A549 (cell line): ENCODE measurements at regions not wholly inside any gene's neighbourhood (a gene's known extent, or its start where the extent isn't known, plus 50 kb on each side); places are given as distances from the start of the nearest gene placed in this dataset.

Experiments
- CEBPB ChIP-seq, 2 experiments: fragments of >200 bp in 1 of 2; sonication (Bioruptor Twin) in 1 of 2; formaldehyde crosslinking in 1 of 2; IDR thresholded peaks; 2 replicates each; pipeline ENCODE4 v1.6.1; 2012 to 2016
- CHD2 ChIP-seq: fragments of 150-350 bp; IDR thresholded peaks from 2 replicates; pipeline ENCODE4 v1.6.1; 2014; ENCODE audit warnings: low read length; ENCODE audit not compliant: partially characterized antibody
- CTCF ChIP-seq: fragments of >200 bp; sonication (Bioruptor Twin); formaldehyde crosslinking; IDR thresholded peaks from 3 replicates; pipeline ENCODE4 v1.5.1; 2016
- EP300 ChIP-seq, 2 experiments: fragments of >200 bp; sonication (Bioruptor Twin); formaldehyde crosslinking; IDR thresholded peaks; 2 replicates in 1 of 2; 3 replicates in 1 of 2; pipeline ENCODE4 v1.6.1; 2016 to 2017
- ESRRA ChIP-seq: fragments of 150-350 bp; IDR thresholded peaks from 2 replicates; pipeline ENCODE4 v1.6.1; 2014; ENCODE audit warnings: mild to moderate bottlenecking, low read length, borderline replicate concordance
- FOSL2 ChIP-seq, 2 experiments: fragments of 450-650 bp in 1 of 2; fragments of >200 bp in 1 of 2; sonication (Bioruptor Twin) in 1 of 2; formaldehyde crosslinking; IDR thresholded peaks; 2 replicates each; pipeline versions ENCODE4 v1.5.0 to v1.6.1; 2016 to 2020; ENCODE audit warnings: mild to moderate bottlenecking in 1 of 2, moderate library complexity in 1 of 2
- HOXA7 ChIP-seq: fragments of 250-450 bp; sonication (Bioruptor Pico); IDR thresholded peaks from 2 replicates; pipeline ENCODE4 v1.5.0; 2020; ENCODE audit warnings: mild to moderate bottlenecking, moderate library complexity
- JUNB ChIP-seq: fragments of >200 bp; sonication (Bioruptor Twin); formaldehyde crosslinking; IDR thresholded peaks from 2 replicates; pipeline ENCODE4 v1.6.1; 2016
- MAFK ChIP-seq: fragments of 450-650 bp; IDR thresholded peaks from 2 replicates; pipeline ENCODE4 v1.6.1; 2014; ENCODE audit not compliant: partially characterized antibody
- POLR2A ChIP-seq: IDR thresholded peaks from 2 replicates; pipeline ENCODE4 v1.6.1; 2012; ENCODE audit warnings: mild to moderate bottlenecking, low read length
- RAD21 ChIP-seq, 2 experiments: fragments of >200 bp in 1 of 2; sonication (Bioruptor Twin) in 1 of 2; formaldehyde crosslinking in 1 of 2; IDR thresholded peaks in 1 of 2; conservative IDR thresholded peaks in 1 of 2; 2 replicates in 1 of 2; 3 replicates in 1 of 2; pipeline ENCODE4 v1.6.1; 2012 to 2018; ENCODE audit warnings: inconsistent platforms in 1 of 2
- REST ChIP-seq: fragments of 200-600 bp; sonication (generic); IDR thresholded peaks from 2 replicates; pipeline ENCODE4 v1.6.1; 2016; ENCODE audit warnings: antibody characterized with exemption, mild to moderate bottlenecking, moderate library complexity
- SREBF2 ChIP-seq: fragments of 450-650 bp; IDR thresholded peaks from 2 replicates; pipeline ENCODE4 v1.6.1; 2014; ENCODE audit warnings: mild to moderate bottlenecking, moderate library complexity

GRCh38 chr5:101327816-101328215 lies 424.7 kb upstream of the ST8SIA4 start:
- TF ChIP-seq SREBF2 = no peak
- no peak for TF ChIP-seq REST
- no peak for TF ChIP-seq EP300 (IDR thresholded peaks at IDR 0.05)
- no peak for TF ChIP-seq MAFK
- no peak for TF ChIP-seq JUNB
- TF ChIP-seq CEBPB (IDR thresholded peaks at IDR 0.05) = no peak
- no peak for TF ChIP-seq POLR2A
- no peak for TF ChIP-seq RAD21 (conservative IDR thresholded peaks at IDR 0.05 in 1 of 2, IDR thresholded peaks at IDR 0.05 in 1 of 2)
- TF ChIP-seq CTCF = no peak
- no peak for TF ChIP-seq FOSL2 (IDR thresholded peaks at IDR 0.05)
- no peak for TF ChIP-seq FOSL2 (CRISPR knock-in tag; IDR thresholded peaks at IDR 0.05)
- no peak for TF ChIP-seq HOXA7 (CRISPR knock-in tag)
- no peak for TF ChIP-seq CHD2
- TF ChIP-seq ESRRA = no peak
